T follicular helper cell (primary cell): ENCODE measurements at regions not wholly inside any gene's neighbourhood (a gene's known extent, or its start where the extent isn't known, plus 50 kb on each side); places are given as distances from the start of the nearest gene placed in this dataset.

ENCODE experiments used
- DNase-seq: peaks from one replicate; pipeline ENCODE4 v3.0.0-alpha.2; 2020; ENCODE audit warnings: low read depth

GRCh38 chr11:116413301-116414242 lies 359.2 kb downstream of the BUD13 start:
- no peak for DNase-seq

DNA sequence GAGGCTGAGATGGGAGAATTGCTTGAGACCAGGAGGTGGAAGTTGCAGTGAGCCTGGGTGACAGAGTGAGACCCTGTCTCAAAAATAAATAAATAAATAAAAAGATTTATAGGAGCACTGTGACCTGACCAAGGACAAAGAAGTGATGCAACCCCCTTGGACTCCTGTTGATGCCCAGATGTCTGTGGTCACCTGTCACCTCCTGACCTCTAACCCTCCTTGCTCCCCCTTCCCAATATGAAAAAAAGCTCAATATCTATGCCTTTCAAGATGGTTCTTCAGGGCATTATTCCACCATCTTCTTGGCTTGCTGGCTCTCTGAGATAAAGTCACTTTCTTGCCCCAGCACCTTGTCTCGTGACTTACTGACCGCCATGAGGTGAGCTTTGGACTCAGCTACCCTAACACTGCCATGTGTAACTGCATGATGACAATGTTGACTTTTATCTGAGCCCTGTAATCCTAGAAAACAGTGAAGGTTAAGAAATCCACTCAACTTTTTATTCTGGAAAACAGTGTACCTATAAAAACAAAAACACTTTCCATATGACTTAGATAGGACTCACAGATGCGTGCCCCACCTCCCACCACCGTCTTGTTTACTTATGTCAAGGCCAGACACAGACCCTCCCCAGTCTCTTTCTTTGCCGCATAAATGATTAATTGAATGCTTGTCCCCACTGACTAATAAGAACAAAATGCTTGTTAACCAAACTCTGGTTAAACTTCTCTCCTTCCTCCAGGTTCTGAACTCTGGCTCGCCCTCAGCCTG lies 360.5 kb downstream of the BUD13 start:
- no peak for DNase-seq

- DNase-seq, result no peak
Observed at GRCh38 chr11:116409238-116409637, 363.5 kb downstream of the BUD13 start.

DNA sequence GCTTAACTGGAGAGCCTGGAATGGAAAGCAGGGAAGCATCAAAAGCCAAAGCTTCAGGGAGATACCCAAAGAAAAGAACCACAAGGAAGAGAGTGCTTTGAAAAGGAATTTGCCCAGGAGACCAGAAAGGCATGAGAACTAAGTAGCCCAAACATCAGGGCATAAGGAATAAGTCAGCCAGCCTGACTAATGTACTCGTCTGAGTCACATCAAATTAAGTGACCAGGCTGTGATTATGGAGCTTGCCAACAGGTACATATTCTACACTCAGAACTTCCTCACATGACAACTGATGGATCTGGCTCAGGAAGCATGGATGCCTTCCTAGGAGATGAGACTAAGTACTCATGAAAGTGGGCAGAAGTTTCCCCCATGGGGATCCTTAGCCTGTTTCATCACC lies 366.7 kb downstream of the BUD13 start:
- DNase-seq, result no peak

DNA sequence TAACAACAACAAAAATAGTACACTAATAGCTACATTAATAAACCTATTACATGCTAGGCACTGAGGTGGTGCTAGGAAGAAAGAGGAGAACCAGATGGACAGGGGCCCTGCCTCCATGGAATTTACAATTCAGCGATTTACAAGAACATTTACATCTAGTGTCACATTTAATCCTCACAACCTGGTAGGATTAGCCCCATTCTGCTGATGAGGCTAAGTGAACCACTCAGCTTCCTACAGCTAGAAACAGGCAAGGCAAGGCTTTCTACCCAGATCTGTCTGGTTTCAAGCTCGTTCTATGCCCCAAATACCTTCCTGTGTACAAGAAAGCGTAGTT lies 368.4 kb downstream of the BUD13 start:
- DNase-seq, result no peak

DNA sequence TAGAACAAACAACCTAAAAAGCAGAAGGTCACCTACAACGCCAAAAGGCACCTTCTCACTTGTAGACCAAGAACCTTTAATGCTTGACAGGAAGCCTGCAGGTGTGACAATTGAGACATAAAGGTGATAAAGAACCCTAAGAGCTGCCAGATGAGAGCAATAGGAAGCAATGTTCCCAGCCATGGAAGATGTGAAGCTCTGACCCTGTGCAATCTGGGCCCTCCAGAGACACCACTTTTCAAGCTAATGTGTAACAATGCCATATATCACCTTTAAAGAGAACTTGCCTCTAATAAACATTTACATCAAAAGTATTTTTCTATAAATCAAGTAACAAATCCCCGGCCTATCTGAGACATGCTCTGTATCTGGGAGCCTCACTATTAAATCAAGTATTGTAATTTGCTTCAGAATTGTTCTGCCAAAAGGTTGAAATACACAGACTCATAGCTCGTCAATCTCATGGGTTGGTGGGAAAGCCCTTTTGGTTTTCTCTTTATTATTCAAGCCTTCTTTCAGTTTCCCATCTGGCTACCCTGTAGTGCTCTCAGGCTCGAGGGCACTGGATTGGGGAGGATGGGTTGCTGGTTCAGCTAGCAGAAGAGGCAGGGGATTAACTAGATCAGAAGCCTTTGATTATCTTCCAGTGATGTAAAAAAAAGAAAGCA lies 368.9 kb downstream of the BUD13 start:
- no peak for DNase-seq

DNA sequence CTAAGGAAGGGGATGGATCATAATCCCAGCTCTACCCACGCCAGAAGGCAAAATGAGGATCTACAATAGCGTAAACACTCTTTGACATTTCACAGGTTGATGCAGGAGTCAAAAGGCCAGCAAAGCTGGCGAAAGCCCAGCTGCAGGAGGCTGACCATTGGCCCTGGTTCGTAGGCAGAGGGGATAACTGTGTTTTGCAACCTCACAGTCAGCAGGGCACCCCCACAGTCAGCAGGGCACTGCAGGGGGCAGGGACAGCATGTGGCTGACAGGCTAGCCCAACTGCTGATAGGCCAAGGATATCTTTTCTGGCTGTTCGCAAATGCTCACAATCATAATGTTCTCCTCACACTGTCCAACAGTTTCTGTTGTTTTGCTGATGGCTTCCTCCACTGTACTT lies 372.7 kb downstream of the BUD13 start:
- DNase-seq, result no peak

- DNase-seq, result no peak
Observed at GRCh38 chr11:116397602-116398084, 375.1 kb downstream of the BUD13 start.

DNA sequence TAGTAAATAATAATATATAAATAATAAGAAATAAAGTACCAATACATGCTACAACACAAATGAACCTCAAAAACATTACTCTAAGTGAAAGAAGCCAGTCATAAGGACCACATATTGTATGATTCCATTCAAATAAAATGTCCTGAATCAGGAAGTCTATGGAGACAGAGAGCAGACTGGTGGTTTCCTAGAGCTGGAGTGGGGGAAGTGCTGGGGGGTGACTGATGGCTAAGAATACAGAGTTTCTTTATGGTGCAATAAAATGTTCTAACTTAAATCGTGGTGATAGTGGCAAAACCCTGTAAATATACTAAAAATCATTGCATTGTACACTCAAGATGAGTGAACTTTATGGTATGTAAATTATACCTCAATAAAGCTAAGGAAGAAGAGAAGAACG lies 376.5 kb downstream of the BUD13 start:
- no peak for DNase-seq

DNA sequence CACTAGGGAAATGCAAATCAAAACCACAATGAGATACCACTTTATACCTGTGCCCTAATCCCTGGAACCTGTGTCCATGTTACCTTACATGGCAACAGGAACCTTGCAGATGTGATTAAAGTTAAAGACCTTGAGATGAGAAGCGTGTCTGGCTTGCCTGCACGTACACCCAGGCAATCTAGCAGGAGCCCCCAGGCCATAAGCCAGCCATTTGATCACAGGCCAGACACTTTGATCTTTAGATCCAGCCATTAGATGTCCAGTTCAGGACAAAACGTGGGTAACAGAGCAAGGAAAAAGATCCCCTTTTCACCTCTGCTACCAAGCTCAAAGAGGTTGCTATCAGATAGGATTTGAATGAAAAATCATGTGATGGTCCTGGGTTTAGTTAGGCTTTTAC lies 378.8 kb downstream of the BUD13 start:
- no peak for DNase-seq

DNA sequence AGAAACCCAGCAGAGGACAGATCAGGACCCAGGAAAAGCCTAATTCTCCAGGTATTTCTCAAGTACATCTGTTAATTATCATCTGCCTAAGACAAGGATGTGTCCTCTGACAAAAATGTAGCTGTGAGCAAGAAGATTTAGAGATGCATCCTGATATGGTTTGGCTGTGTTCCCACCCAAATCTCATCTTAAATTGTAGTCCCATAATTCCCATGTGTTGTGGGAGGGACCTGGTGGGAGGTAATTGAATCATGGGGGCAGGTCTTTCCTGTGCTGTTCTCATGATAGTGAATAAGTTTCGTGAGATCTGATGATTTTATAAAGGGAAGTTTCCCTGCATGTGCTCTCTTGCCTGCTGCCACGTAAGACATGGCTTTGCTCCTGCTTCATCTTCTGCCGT lies 381.8 kb downstream of the BUD13 start:
- DNase-seq, result no peak

- DNase-seq, result no peak
Observed at GRCh38 chr11:116388146-116388545, 384.6 kb downstream of the BUD13 start.

- no peak for DNase-seq
Observed at GRCh38 chr11:116387641-116388040, 385.1 kb downstream of the BUD13 start.

DNA sequence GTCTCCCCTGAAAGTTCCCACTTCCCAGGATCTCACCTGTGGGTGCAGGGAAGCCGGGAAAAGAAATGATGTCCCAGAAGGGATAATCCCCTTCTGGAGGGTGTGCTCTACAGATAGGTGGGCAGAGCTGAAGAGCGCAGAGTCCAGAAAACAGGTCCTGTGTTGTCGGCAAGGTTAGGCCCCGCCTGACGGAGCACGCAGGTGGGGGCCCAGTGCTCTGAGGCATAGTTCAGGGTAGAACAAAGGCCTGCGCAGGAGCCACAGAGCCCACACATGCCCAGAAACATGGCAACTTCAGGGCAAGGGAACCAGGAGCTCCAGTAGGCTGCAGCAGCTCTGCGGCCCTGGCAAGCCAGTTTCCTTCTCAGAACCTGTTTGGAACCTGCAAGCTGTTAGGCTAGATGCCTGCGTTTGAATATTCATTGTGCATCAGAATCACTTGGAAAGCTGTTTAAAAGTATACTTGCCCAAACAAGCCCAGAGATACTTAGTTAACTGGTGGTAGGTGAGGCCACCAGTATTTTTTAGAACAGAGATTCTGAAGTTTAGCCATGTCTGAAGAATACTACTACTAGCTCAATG lies 386.6 kb downstream of the BUD13 start:
- no peak for DNase-seq

DNA sequence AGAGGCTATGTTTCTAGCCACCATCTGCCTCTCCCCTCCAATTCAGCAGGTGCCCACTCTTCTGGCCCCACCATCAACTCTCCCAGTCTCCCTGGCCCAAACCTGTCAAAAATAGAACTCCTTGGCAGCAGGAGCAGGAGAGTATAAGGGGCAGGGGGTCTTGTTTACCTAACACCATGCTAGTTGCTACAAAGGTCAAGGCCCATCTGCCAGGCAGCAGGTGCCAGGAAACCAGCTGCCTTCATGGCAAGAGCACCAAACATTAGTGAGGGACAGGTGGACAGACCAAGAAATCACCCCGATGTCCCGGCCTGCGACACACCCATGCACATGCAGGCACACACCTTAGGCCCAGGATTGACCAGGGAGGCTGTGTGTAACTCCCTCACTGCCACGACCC lies 387.9 kb downstream of the BUD13 start:
- DNase-seq, result no peak

DNA sequence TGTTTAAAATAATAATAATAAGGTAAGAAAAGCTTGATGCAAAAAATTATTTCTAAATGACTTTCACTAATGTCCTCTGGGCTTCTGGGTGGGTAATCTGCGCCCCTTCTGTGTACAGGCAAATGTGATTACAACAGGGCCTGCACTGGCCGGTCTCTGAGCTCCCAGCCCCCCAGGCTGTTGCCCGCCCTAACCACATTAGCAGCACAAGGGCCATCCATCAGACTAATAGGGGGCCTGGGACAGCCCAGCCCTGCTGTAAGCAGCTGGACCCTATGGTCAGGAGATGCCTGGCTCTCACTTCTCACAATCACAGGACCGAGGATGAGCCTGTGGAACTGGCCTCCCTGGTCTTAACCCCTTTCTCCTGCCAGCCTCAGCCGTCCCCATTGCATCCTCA lies 388.4 kb downstream of the BUD13 start:
- DNase-seq, result no peak

DNA sequence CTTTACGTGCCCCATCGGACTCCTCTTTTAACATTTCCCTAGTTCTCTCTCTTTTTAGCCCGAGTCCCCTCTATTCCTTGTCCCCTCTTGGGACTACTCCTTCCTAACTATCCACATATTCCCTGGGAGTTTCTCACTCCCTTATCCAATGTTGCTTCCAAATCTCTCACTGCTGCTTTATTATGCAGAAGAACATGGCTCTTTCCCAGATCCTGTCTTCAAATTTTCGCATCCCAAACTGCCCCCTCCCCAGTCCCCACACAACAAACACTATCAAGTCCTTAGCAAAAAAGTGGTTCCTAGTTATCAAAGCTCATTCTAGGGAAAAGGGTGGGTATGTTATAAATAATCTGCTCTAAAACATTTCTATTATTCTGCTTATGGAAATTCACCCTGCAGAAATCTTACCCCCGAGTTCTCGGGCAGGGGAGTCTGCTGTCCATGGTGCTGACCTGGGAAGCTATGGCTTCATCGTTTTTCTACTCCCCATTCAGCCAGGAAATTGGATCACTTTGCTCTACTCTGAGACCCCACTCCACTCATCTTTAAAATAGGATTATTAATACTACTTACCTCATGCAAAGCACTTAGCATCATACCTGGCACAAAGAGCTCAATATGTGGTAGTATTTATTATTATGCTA lies 393.5 kb downstream of the BUD13 start:
- no peak for DNase-seq

DNA sequence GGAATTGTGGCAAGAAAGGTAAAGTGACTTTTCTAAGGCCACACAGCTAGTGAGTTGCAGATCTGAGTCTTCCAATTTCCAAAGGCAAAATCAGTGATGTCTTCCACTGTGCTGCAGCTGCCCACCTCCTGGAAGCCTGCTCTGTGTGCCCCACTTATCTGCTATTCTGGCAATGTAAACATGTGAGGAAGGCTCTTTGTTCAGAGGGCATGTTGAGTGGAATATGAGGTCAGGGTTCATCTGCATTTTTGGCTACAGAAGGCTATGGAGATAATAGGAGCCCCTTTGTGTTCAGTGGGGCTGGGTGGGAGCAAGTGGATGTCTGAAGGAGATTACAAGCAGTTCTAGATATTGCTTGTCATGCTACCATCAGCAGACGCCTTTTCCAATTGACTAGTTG lies 396.2 kb downstream of the BUD13 start:
- DNase-seq, result no peak

GRCh38 chr11:116376054-116376453 lies 396.7 kb downstream of the BUD13 start:
- DNase-seq, result no peak

DNA sequence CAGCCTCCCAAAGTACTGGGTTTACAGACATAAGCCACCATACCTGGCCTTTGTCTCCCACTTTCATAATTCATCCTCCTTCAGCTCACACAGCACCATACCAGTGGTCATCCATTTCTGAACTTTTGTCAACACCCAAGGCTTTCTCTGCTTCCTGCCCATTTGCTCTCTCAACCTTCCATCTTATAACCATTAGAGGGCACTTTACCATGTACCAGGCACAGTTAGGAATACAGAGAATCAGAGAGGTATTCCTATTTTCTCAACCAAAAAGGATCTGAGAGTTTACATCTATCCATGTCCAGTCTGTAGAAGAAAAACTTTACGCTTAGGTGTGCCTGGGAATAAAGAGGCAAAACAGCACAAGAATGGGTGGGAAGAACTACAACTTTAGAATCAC lies 397.6 kb downstream of the BUD13 start:
- no peak for DNase-seq

DNA sequence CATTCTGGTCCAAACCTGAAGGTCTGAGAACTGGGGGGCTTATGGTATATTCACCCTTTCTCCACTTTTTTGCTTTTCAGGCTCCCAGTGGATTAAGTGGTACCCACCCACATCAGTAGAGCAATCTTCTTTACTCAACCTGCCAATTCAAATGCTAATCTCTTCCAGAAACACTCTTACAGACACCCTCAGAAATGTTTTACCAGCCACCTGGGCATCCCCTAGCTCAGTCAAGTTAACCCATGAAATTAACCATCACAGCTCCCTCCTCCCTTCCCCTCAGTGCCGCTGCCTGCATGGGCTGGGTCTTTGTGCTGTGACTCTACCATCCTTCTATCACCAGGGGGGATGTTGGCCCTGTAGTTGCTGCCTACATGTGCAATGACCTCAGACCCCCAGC lies 398.7 kb downstream of the BUD13 start:
- no peak for DNase-seq
